Esophagus (tissue), 2 donors: ENCODE measurements at regions not wholly inside any gene's neighbourhood (a gene's known extent, or its start where the extent isn't known, plus 50 kb on each side); places are given as distances from the start of the nearest gene placed in this dataset.

Experiments used
- H3K27ac ChIP-seq, 2 donors: one replicate each; pipeline ENCODE4 v1.5.1; 2013; ENCODE audit warnings: low read depth in 2 of 2, mild to moderate bottlenecking in 2 of 2, inconsistent platforms in 1 of 2, low read length in 1 of 2, moderate library complexity in 1 of 2
- H3K27me3 ChIP-seq, 2 donors: one replicate each; pipeline ENCODE4 v1.6.1; 2013; ENCODE audit warnings: low read length in 2 of 2, control low read depth in 1 of 2, mild to moderate bottlenecking in 1 of 2; ENCODE audit not compliant: insufficient read depth in 2 of 2, control insufficient read depth in 1 of 2
- H3K36me3 ChIP-seq, 2 donors: one replicate each; pipeline ENCODE4 v1.6.1; 2013; ENCODE audit warnings: low read length in 1 of 2; ENCODE audit not compliant: control insufficient read depth in 2 of 2, insufficient read depth in 2 of 2
- H3K4me1 ChIP-seq, 2 donors: one replicate each; pipeline ENCODE4 v1.6.1; 2013; ENCODE audit warnings: low read length in 1 of 2; ENCODE audit not compliant: control insufficient read depth in 2 of 2, insufficient read depth in 2 of 2
- H3K4me3 ChIP-seq, 2 donors: one replicate each; pipeline ENCODE4 v1.5.1; 2013; ENCODE audit warnings: low read length in 2 of 2, mild to moderate bottlenecking in 2 of 2, low read depth in 1 of 2, moderate library complexity in 1 of 2
- H3K9me3 ChIP-seq, 2 donors: one replicate each; pipeline ENCODE4 v1.6.1; 2013; ENCODE audit warnings: mild to moderate bottlenecking in 2 of 2, low read depth in 1 of 2, low read length in 1 of 2, moderate library complexity in 1 of 2; ENCODE audit not compliant: control insufficient read depth in 2 of 2, insufficient read depth in 1 of 2
- WGBS, 2 donors: extraction: QIAGEN DNeasy Blood & Tissue Kit; methylation state at CpG; one replicate each; pipeline ENCODE4 v1.1.7; 2013; 5-methylcytosine and 5-hydroxymethylcytosine counted together
- donor health status: healthy with polysubstance abuse.
- donor health status: Bipolar disorder and iron deficiency.

DNA sequence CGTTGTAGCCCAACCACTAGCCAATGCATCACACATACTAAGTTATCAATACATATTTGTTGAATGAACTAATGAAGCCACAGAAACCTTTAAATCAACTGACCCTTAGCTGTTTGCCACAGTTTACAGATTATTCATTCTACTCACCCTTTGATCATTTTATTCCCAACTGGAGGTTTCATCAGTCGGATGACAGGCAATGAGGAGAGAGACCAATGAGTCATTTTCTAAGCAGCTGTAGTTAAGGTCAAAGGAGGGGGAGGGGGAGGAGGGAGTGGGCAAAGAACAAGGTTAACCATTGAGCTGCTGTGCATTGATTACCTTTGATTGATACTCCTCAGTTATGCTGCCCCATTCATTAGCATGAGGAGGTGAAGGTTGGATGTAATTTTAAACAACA, 469.5 kb downstream of the VRK1 start:
- 28 to 29% methylated on average over 2 of the region's 2 CpGs for whole genome bisulfite sequencing, 2 donors
- Histone ChIP-seq H3K27ac (no peak overlapping the region), H3K36me3 (no peaks in the 10 kb centered on the region), H3K9me3 (no peaks in the 10 kb centered on the region), H3K4me1 (no peaks in the 10 kb centered on the region), H3K4me3 (no peak overlapping the region), H3K27me3 (peaks cover 0 to 3% of the 10 kb centered on the region in 2 donors)

GRCh38 chr14:97267509-97267908, 470.3 kb downstream of the VRK1 start:
- H3K27ac ChIP-seq: no peak overlapping the region
- no peaks in the 10 kb centered on the region for H3K36me3 ChIP-seq
- no peaks in the 10 kb centered on the region for H3K9me3 ChIP-seq
- no peak overlapping the region for H3K4me3 ChIP-seq
- H3K27me3 ChIP-seq: peaks cover 0 to 3% of the 10 kb centered on the region in 2 donors
- no peaks in the 10 kb centered on the region for H3K4me1 ChIP-seq

DNA sequence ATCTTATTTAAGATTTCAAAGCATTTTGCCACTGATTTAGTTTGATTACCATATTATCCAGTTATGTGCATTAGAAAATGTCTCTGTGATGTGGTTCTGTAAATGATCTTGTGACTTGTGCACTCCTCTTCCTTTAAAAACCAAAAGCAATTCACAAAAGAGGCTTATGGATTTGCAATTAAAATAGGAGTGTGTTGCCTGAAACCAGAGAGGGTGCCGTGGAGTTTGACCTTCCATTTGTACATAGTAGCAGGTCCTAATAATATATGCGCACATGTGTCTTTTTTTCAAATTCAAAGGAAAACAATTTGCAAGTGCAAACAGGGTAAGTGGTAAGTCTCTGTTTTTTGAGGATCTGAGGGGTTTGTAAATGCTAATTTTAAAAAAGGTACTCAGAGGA, 470.9 kb downstream of the VRK1 start:
- Histone ChIP-seq H3K4me3 (no peak overlapping the region), H3K27me3 (peaks cover 0 to 3% of the 10 kb centered on the region in 2 donors), H3K36me3 (no peaks in the 10 kb centered on the region), H3K27ac (no peak overlapping the region), H3K4me1 (no peaks in the 10 kb centered on the region), H3K9me3 (no peaks in the 10 kb centered on the region)
- WGBS, 2 donors: 51 to 73% methylated on average over 2 of the region's 2 CpGs

DNA sequence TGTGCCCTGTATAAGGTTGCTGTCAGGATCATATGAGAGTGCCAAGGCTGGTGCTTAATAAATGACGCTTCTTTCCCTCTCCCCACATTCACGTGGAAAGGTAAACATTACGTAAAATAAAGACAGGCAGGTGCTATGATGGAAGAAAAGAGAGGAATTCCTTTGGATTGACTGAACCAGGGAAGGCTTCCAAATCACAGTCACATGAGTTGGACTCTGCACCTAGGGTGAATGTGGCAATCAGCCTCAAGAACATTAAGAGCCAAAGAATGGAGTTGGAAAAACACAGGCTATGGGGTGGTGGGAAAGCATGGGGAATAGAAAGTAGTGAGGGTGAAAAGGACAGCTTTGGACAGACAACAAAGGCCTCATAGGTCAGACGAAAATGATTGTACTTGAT, 473.1 kb downstream of the VRK1 start:
- no peak overlapping the region for H3K27ac ChIP-seq
- WGBS, 2 donors: 39 to 48% methylated on average over 4 of the region's 4 CpGs
- no peaks in the 10 kb centered on the region for H3K9me3 ChIP-seq
- H3K36me3 ChIP-seq: no peaks in the 10 kb centered on the region
- H3K4me1 ChIP-seq: no peaks in the 10 kb centered on the region
- no peak overlapping the region for H3K4me3 ChIP-seq
- H3K27me3 ChIP-seq: peaks cover 0 to 3% of the 10 kb centered on the region in 2 donors

- no peak overlapping the region for H3K27ac ChIP-seq
- H3K4me1 ChIP-seq: no peaks in the 10 kb centered on the region
- H3K4me3 ChIP-seq: no peak overlapping the region
- no peaks in the 10 kb centered on the region for H3K9me3 ChIP-seq
- H3K27me3 ChIP-seq: peaks cover 0 to 2% of the 10 kb centered on the region in 2 donors
- WGBS, 2 donors: 72 to 78% methylated on average over 8 of the region's 8 CpGs
- H3K36me3 ChIP-seq: no peaks in the 10 kb centered on the region
These were observed 474.3 kb downstream of the VRK1 start for GRCh38 chr14:97271451-97271960.

- H3K36me3 ChIP-seq: no peaks in the 10 kb centered on the region
- H3K27me3 ChIP-seq: peaks cover 0 to 2% of the 10 kb centered on the region in 2 donors
- 77 to 80% methylated on average over 4 of the region's 4 CpGs for WGBS, 2 donors
- no peak overlapping the region for H3K4me3 ChIP-seq
- no peaks in the 10 kb centered on the region for H3K4me1 ChIP-seq
- no peaks in the 10 kb centered on the region for H3K9me3 ChIP-seq
- H3K27ac ChIP-seq: no peak overlapping the region
These were observed 476.4 kb downstream of the VRK1 start for GRCh38 chr14:97273540-97273939.

DNA sequence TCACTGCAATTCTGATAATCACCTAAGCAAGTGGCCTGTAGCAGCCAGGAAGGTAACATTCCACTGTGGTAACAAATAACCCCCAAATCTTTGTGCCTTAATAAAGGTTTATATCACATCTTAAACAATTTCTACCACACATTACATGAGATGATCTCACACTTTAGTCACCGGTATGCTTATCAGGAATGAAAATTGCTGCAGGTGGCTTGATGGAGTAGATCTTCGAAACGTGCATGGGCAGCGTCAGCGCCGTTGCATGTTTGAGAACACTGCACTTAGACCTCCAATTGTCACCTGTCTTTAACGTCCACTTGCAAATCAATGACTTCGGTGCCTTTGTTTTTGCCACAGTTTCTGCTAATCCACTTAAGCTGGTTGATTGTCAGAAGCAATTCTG, 477.4 kb downstream of the VRK1 start:
- Histone ChIP-seq H3K36me3 (no peaks in the 10 kb centered on the region), H3K4me3 (no peak overlapping the region), H3K27ac (no peak overlapping the region), H3K27me3 (peaks cover 0 to 2% of the 10 kb centered on the region in 2 donors), H3K4me1 (no peaks in the 10 kb centered on the region), H3K9me3 (no peaks in the 10 kb centered on the region)
- 68 to 85% methylated on average over 8 of the region's 8 CpGs for WGBS, 2 donors

- no peaks in the 10 kb centered on the region for H3K36me3 ChIP-seq
- 78 to 84% methylated on average over 3 of the region's 3 CpGs for WGBS, 2 donors
- peaks cover 0 to 2% of the 10 kb centered on the region in 2 donors for H3K27me3 ChIP-seq
- no peaks in the 10 kb centered on the region for H3K4me1 ChIP-seq
- H3K9me3 ChIP-seq: no peaks in the 10 kb centered on the region
- H3K27ac ChIP-seq: no peak overlapping the region
- H3K4me3 ChIP-seq: no peak overlapping the region
These were observed 478.1 kb downstream of the VRK1 start for GRCh38 chr14:97275276-97275675.

DNA sequence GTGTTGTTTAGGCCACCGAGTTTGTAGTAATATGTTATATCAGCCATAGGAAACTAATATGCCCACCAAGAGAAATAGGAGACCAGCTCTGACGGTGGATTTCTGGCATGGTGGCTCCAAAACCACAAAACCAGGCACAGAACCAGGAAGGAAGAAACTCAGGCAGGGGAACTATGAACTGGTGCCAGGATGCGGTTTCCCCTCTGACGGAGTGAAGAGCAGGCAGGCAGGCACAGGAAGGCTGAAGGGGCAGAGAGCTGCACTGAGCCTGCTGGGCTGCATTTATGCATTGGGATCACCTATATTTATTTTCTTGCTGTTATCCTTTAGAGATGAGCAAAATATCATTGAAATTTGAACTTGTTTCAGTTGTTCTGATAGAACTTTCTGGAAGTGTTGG, 479.4 kb downstream of the VRK1 start:
- H3K27me3 ChIP-seq: peaks cover 0 to 2% of the 10 kb centered on the region in 2 donors
- H3K36me3 ChIP-seq: no peaks in the 10 kb centered on the region
- 65 to 69% methylated on average over 4 of the region's 4 CpGs for WGBS, 2 donors
- no peak overlapping the region for H3K4me3 ChIP-seq
- H3K9me3 ChIP-seq: no peaks in the 10 kb centered on the region
- no peaks in the 10 kb centered on the region for H3K4me1 ChIP-seq
- H3K27ac ChIP-seq: no peak overlapping the region

DNA sequence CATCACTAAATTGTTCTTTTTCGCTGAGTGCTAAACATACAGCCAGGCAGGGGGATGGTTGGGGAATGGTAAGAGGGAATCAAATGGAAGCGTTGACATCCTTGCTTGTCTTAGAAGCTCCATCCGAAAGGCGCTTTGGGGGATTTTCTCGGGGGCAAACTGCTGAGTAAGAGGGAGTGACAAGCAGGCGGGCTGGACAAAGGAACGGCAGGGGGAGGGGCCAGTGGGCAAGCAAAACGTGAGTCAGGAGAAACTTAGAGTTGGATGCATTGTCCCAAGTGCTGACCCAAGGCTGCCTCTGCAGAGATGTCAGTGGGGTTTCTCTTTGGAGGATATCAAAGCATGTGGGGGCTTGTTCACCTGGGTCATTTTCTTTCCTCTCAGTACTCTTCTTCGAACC, 480.5 kb downstream of the VRK1 start:
- 35 to 45% methylated on average over 9 of the region's 9 CpGs for WGBS, 2 donors
- no peak overlapping the region for H3K27ac ChIP-seq
- no peaks in the 10 kb centered on the region for H3K36me3 ChIP-seq
- H3K4me1 ChIP-seq: no peaks in the 10 kb centered on the region
- H3K27me3 ChIP-seq: peaks cover 0 to 2% of the 10 kb centered on the region in 2 donors
- no peaks in the 10 kb centered on the region for H3K9me3 ChIP-seq
- no peak overlapping the region for H3K4me3 ChIP-seq
